NOMO-1 (cell line): ENCODE measurements at regions not wholly inside any gene's neighbourhood (a gene's known extent, or its start where the extent isn't known, plus 50 kb on each side); places are given as distances from the start of the nearest gene placed in this dataset.

Experiments
- DNase-seq, 2 experiments: peaks; one replicate each; lab custom pipeline; 2025; ENCODE audit not compliant: unreplicated experiment in 2 of 2; lab: John Stamatoyannopoulos, UW

- DNase-seq: no peak
These were observed 84.3 kb upstream of the PGRMC2 start for GRCh38 chr4:128371876-128372275.

- DNase-seq: no peak
These were observed 83.6 kb upstream of the PGRMC2 start for GRCh38 chr4:128371001-128371777.

- no peak for DNase-seq
These were observed 78.6 kb upstream of the PGRMC2 start for GRCh38 chr4:128366212-128366611.

GRCh38 chr4:128364565-128364964 is 77.0 kb upstream of the PGRMC2 start:
- DNase-seq: no peak

- no peak for DNase-seq
These were observed 76.4 kb upstream of the PGRMC2 start for GRCh38 chr4:128363966-128364365.

GRCh38 chr4:128362760-128363159 is 75.1 kb upstream of the PGRMC2 start:
- DNase-seq: no peak

- no peak for DNase-seq
These were observed 71.8 kb upstream of the PGRMC2 start for GRCh38 chr4:128359422-128359821.

GRCh38 chr4:128358913-128359279 is 71.3 kb upstream of the PGRMC2 start:
- DNase-seq: no peak

- no peak for DNase-seq
These were observed 70.8 kb upstream of the PGRMC2 start for GRCh38 chr4:128358231-128358912.

GRCh38 chr4:128357286-128357685 is 69.7 kb upstream of the PGRMC2 start:
- no peak for DNase-seq

- DNase-seq: no peak
These were observed 67.7 kb upstream of the PGRMC2 start for GRCh38 chr4:128355305-128355704.

GRCh38 chr4:128354205-128354821 is 66.7 kb upstream of the PGRMC2 start:
- DNase-seq: no peak

- DNase-seq: no peak
These were observed 66.2 kb upstream of the PGRMC2 start for GRCh38 chr4:128353791-128354190.

- no peak for DNase-seq
These were observed 63.9 kb upstream of the PGRMC2 start for GRCh38 chr4:128351502-128351901.

GRCh38 chr4:128350449-128351045 is 62.9 kb upstream of the PGRMC2 start:
- no peak for DNase-seq

GRCh38 chr4:128349921-128350320 is 62.3 kb upstream of the PGRMC2 start:
- DNase-seq: no peak

- no peak for DNase-seq
These were observed 60.5 kb upstream of the PGRMC2 start for GRCh38 chr4:128347930-128348660.

- DNase-seq: no peak
These were observed 59.7 kb upstream of the PGRMC2 start for GRCh38 chr4:128347175-128347868.

GRCh38 chr4:128346054-128346716 is 58.6 kb upstream of the PGRMC2 start:
- no peak for DNase-seq

GRCh38 chr4:128345650-128346049 is 58.0 kb upstream of the PGRMC2 start:
- DNase-seq: no peak
